ENCODE measurements at regions not wholly inside any gene's neighbourhood (a gene's known extent, or its start where the extent isn't known, plus 50 kb on each side); places are given as distances from the start of the nearest gene placed in this dataset.

- H3K56ac ChIP-seq (ENCODE audit: insufficient read length, low read depth, low read length): no peak overlapping the region
- H3K4me1 ChIP-seq (ENCODE audit: insufficient read depth, low read length): no peaks in the 10 kb centered on the region
- H3K18ac ChIP-seq (ENCODE audit: insufficient read length, low read depth, low read length): no peak overlapping the region
- H3K27me3 ChIP-seq (ENCODE audit: insufficient read depth, low read length): no peaks in the 10 kb centered on the region
- H3K4me3 Mint-ChIP-seq: no peak overlapping the region
- no peaks in the 10 kb centered on the region for H4K20me1 ChIP-seq (ENCODE audit: control insufficient read depth, insufficient read depth, insufficient read length)
- no peak overlapping the region for H3K4me2 ChIP-seq (ENCODE audit: insufficient read depth, insufficient read length, low read length)
- H3T11ph ChIP-seq (ENCODE audit: low read length): no peak overlapping the region
- no peak overlapping the region for H3K4ac ChIP-seq (ENCODE audit: low read depth, low read length)
- H4K8ac ChIP-seq (replicated peaks; ENCODE audit: insufficient read length, low read depth, low read length): no peak overlapping the region
- no peak overlapping the region for H3K27ac Mint-ChIP-seq
- H3K79me1 ChIP-seq (ENCODE audit: insufficient read depth, low read depth, low read length, poor library complexity, severe bottlenecking): no peaks in the 10 kb centered on the region
- WGBS (ENCODE audit: extremely low coverage, insufficient read length, low lambda C conversion rate): no CpG with 5 or more reads among the region's 3 CpGs
- H4K5ac ChIP-seq (ENCODE audit: insufficient read length, low read depth, low read length): no peak overlapping the region
- H2AFZ ChIP-seq (ENCODE audit: low read length): no peak overlapping the region
- H3K27me3 Mint-ChIP-seq (ENCODE audit: low read depth): peaks cover 4% of the 10 kb centered on the region
- H3K14ac ChIP-seq (ENCODE audit: insufficient read depth, low read length): no peak overlapping the region
- H3K23ac ChIP-seq (ENCODE audit: insufficient read length, low read depth, low read length): no peak overlapping the region
- H3K27ac ChIP-seq (ENCODE audit: insufficient read length, low read depth, low read length): no peak overlapping the region
- H3K79me2 ChIP-seq (ENCODE audit: insufficient read depth, low read length): no peaks in the 10 kb centered on the region
- H2BK12ac ChIP-seq (ENCODE audit: insufficient read length, low read depth, low read length): no peak overlapping the region
- peaks cover 96% of the 10 kb centered on the region for H3K9me3 ChIP-seq (ENCODE audit: control insufficient read depth, low read depth, low read length)
- no peak overlapping the region for H3K9ac ChIP-seq (ENCODE audit: extremely low read depth, insufficient read length, low read length)
- H2BK20ac ChIP-seq (ENCODE audit: low read depth, low read length, poor library complexity, severe bottlenecking): no peak overlapping the region
- no peak overlapping the region for H2BK120ac ChIP-seq (ENCODE audit: low read depth, low read length, poor library complexity, severe bottlenecking)
- peaks cover 100% of the 10 kb centered on the region in 2 experiments for H3K9me3 Mint-ChIP-seq
- peaks cover 4 to 48% (median 29%) of the 10 kb centered on the region in 3 experiments; a peak in 6 of 7 replicates for H3K36me3 Mint-ChIP-seq (ENCODE audit: insufficient read depth in 1 of 3, low read depth in 3 of 3)
- H2BK5ac ChIP-seq (ENCODE audit: insufficient read length, low read length): no peak overlapping the region
- H4K91ac ChIP-seq (ENCODE audit: insufficient read length, low read depth, low read length): no peak overlapping the region
- no peak for TF ChIP-seq CTCF (conservative IDR thresholded peaks at IDR 0.05)
- H2AK5ac ChIP-seq (ENCODE audit: insufficient read length, low read length): no peak overlapping the region
- H2BK15ac ChIP-seq (ENCODE audit: low read depth, low read length): no peak overlapping the region
- no peaks in the 10 kb centered on the region for H3K23me2 ChIP-seq (ENCODE audit: insufficient read length, low read depth, low read length, poor library complexity, severe bottlenecking)
- no peaks in the 10 kb centered on the region for H3K4me1 Mint-ChIP-seq
- no peak for DNase-seq
Observed at GRCh38 chr19:27675771-27676170, 1537.2 kb downstream of the UQCRFS1 start.
